Naive thymus-derived CD4-positive, alpha-beta T cell (primary cell): ENCODE measurements at regions not wholly inside any gene's neighbourhood (a gene's known extent, or its start where the extent isn't known, plus 50 kb on each side); places are given as distances from the start of the nearest gene placed in this dataset.

Experiments used
- ATAC-seq: fragments of 150-1000 bp; cut with Tn5 transposase; 2 replicates; pipeline ENCODE4 v1.10.0; 2021; ENCODE audit warnings: mild to moderate bottlenecking, moderate library complexity
- CTCF ChIA-PET: fragments of 350-600 bp; sonication (Branson Sonifier 250); formaldehyde crosslinking; loops from one replicate; lab custom pipeline; 2021; ENCODE audit warnings: antibody characterized with exemption; lab: Charles Lee
- POLR2A ChIA-PET: fragments of 350-600 bp; sonication (Branson Sonifier 250); formaldehyde crosslinking; loops from one replicate; lab custom pipeline; 2021; ENCODE audit warnings: antibody characterized with exemption, inconsistent platforms; lab: Charles Lee
- DNase-seq, 9 donors: peaks; one replicate each; pipeline versions ENCODE4 v3.0.0 to v3.0.0-alpha.2; 2020 to 2022; ENCODE audit warnings: mixed read lengths in 1 of 9
- H3K27ac ChIP-seq: one replicate; pipeline ENCODE4 v1.7.0; 2013; ENCODE audit warnings: mild to moderate bottlenecking, low read depth, low read length, moderate library complexity
- H3K27me3 ChIP-seq, 2 donors: one replicate each; pipeline ENCODE4 v1.7.0; 2013; ENCODE audit warnings: low read length in 2 of 2, mild to moderate bottlenecking in 2 of 2, moderate library complexity in 2 of 2; ENCODE audit not compliant: control insufficient read depth in 2 of 2, insufficient read depth in 2 of 2
- H3K36me3 ChIP-seq, 3 experiments: 1 replicate in 2 of 3; 2 replicates in 1 of 3; pipeline ENCODE4 v1.7.0; 2013; ENCODE audit warnings: low read length in 3 of 3, mild to moderate bottlenecking in 3 of 3, moderate library complexity in 1 of 3; ENCODE audit not compliant: insufficient read depth in 3 of 3, control insufficient read depth in 2 of 3
- H3K4me1 ChIP-seq, 2 donors: one replicate each; pipeline ENCODE4 v1.7.0; 2013; ENCODE audit warnings: low read length in 2 of 2, mild to moderate bottlenecking in 2 of 2, moderate library complexity in 1 of 2; ENCODE audit not compliant: control insufficient read depth in 2 of 2, insufficient read depth in 2 of 2
- H3K4me3 ChIP-seq: 2 replicates; pipeline ENCODE4 v1.7.0; 2013; ENCODE audit warnings: mild to moderate bottlenecking, low read length
- H3K9me3 ChIP-seq, 3 experiments: 1 replicate in 2 of 3; 2 replicates in 1 of 3; pipeline ENCODE4 v1.7.0; 2013; ENCODE audit warnings: low read length in 3 of 3; ENCODE audit not compliant: control insufficient read depth in 2 of 3
- H3K27ac Mint-ChIP-seq, 9 donors: one replicate each; pipeline ENCODE4 v1.8.0; 2020 to 2022; ENCODE audit warnings: mixed read lengths in 9 of 9, mild to moderate bottlenecking in 8 of 9, moderate library complexity in 5 of 9, inconsistent platforms in 2 of 9
- H3K27me3 Mint-ChIP-seq, 5 donors: one replicate each; pipeline ENCODE4 v1.8.0; 2021 to 2022; ENCODE audit warnings: mixed read lengths in 5 of 5, mild to moderate bottlenecking in 1 of 5
- H3K36me3 Mint-ChIP-seq, 5 donors: one replicate each; pipeline ENCODE4 v1.8.0; 2020 to 2022; ENCODE audit warnings: mixed read lengths in 5 of 5, mild to moderate bottlenecking in 3 of 5, inconsistent platforms in 1 of 5
- H3K4me1 Mint-ChIP-seq, 7 donors: one replicate each; pipeline ENCODE4 v1.8.0; 2020 to 2022; ENCODE audit warnings: mixed read lengths in 7 of 7, mild to moderate bottlenecking in 3 of 7, inconsistent platforms in 1 of 7
- H3K4me3 Mint-ChIP-seq, 10 donors: one replicate each; pipeline ENCODE4 v1.8.0; 2020 to 2022; ENCODE audit warnings: mild to moderate bottlenecking in 10 of 10, mixed read lengths in 10 of 10, moderate library complexity in 6 of 10, inconsistent platforms in 2 of 10
- H3K9me3 Mint-ChIP-seq, 11 donors: one replicate each; pipeline ENCODE4 v1.8.0; 2020 to 2022; ENCODE audit warnings: mixed read lengths in 11 of 11, mild to moderate bottlenecking in 4 of 11, inconsistent platforms in 1 of 11, moderate library complexity in 1 of 11
- intact Hi-C, 2 donors: fragments of 100-400 bp; cut with micrococcal nuclease; formaldehyde crosslinking; loops; one replicate each; pipeline ENCODE4 v1.15.1; 2023

DNA sequence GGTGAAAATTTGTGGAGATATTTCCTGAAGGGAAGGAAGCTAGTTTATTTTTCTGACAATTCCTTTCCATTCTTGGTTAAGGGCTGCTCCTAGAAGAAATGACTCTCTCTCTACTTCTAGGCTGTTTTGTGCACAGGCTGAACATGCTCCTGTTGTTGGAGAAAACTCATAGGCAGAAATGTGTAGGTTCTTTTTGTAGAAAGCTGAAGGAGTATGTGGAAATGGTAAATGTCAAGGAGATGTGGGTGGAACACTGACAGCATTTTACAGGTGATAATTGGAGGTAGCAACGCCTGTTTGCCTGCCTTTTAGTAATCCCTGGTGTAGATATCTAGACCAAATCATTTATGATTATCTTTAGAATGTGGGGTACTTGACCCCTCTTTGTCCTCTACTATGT lies 322.2 kb upstream of the TBC1D5 start:
- no peak overlapping the region for H3K4me3 Mint-ChIP-seq
- no peak overlapping the region for H3K4me3 ChIP-seq
- no peaks in the 10 kb centered on the region for H3K9me3 ChIP-seq
- POLR2A ChIA-PET, result no interaction called here
- H3K36me3 ChIP-seq, result no peaks in the 10 kb centered on the region
- ATAC-seq, result no peak
- H3K4me1 Mint-ChIP-seq, result no peaks in the 10 kb centered on the region
- no peaks in the 10 kb centered on the region for H3K27me3 Mint-ChIP-seq
- no peaks in the 10 kb centered on the region for H3K4me1 ChIP-seq
- DNase-seq, result no peak
- peaks cover 0 to 7% (median 0%) of the 10 kb centered on the region in 11 donors for H3K9me3 Mint-ChIP-seq
- CTCF ChIA-PET, result no interaction called here
- no peaks in the 10 kb centered on the region for H3K27me3 ChIP-seq
- intact Hi-C loops, result no loop called here
- H3K36me3 Mint-ChIP-seq, result no peaks in the 10 kb centered on the region
- H3K27ac Mint-ChIP-seq, result no peak overlapping the region
- H3K27ac ChIP-seq, result no peak overlapping the region

DNA sequence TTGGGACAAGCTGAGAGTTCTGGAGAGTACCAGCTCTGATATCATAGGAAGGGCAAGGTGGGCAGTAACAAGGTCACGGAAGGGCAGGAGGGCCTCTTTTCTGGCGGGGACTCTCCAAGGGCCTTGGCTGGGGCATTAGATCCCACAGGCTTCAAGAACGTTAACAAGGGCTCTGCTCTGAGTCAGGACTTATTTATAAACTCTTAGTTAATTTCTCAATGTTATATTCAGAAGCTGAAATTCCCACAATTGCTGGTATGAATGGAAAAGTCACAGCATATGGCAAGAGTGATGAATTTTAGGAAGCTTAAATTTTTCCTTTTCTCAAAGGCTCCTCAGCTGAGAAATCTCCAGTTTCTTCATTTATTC lies 320.2 kb upstream of the TBC1D5 start:
- intact Hi-C loops, result no loop called here

DNA sequence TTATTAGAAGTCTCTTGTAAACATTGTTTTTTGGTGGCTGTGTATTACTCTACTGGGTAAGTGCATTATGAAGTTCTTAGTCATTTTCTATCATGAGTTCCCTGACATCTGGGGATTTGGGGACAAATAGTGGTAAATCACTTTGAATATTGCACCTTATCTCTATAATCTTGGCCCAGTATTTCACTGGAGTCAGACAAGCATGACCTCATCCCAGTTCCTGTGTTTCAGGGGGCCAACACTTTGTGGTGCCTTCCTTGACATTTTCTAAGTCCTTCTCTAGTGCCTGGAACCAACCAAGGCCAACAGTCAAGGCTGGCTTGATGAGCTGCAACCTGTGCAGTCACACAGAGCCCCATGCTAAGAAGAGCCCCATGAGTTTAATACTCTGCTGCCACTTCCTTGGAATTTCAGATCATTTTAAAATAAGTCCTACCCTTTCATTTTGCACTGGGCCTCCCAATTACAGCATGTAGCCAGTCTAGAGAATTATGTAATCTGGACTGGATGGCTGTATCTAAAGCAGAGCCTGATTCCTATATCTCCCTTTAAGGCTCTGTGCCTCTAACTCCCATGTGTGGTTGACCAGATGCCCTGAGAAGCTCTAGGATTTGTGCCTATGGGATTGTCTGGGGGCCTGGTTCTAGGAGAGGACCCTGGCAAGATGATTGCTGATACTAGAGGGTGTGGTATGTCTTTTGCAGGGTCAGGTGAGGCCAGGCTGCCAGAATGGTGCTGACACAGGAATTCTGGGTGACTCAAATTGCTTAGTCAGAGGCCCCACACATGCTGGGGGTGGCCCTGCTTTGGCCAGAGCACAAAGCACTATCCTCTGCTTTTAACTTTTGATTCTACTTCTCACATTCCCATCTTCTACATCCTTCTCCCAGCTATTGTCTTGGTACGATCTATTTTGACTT lies 319.6 kb upstream of the TBC1D5 start:
- no peaks in the 10 kb centered on the region for H3K36me3 Mint-ChIP-seq
- H3K9me3 Mint-ChIP-seq, result peaks cover 0 to 8% (median 0%) of the 10 kb centered on the region in 11 donors
- no peak overlapping the region for H3K4me3 Mint-ChIP-seq
- ATAC-seq (no peak), DNase-seq (no peak)
- POLR2A ChIA-PET, result no interaction called here
- Histone ChIP-seq H3K4me1 (no peaks in the 10 kb centered on the region), H3K27me3 (no peaks in the 10 kb centered on the region), H3K4me3 (no peak overlapping the region), H3K27ac (no peak overlapping the region), H3K36me3 (no peaks in the 10 kb centered on the region), H3K9me3 (no peaks in the 10 kb centered on the region)
- intact Hi-C loops, result no loop called here
- peaks cover 0 to 6% (median 0%) of the 10 kb centered on the region in 5 donors for H3K27me3 Mint-ChIP-seq
- no peaks in the 10 kb centered on the region for H3K4me1 Mint-ChIP-seq
- CTCF ChIA-PET, result no interaction called here
- no peak overlapping the region for H3K27ac Mint-ChIP-seq

More for the DNA sequence above, 320.2 kb upstream of the TBC1D5 start:
- DNase-seq, result no peak
- ChIA-PET CTCF (no interaction called here), POLR2A (no interaction called here)
- no peak overlapping the region for H3K4me3 Mint-ChIP-seq
- no peaks in the 10 kb centered on the region for H3K36me3 Mint-ChIP-seq
- no peaks in the 10 kb centered on the region for H3K4me1 Mint-ChIP-seq
- Histone ChIP-seq H3K27me3 (no peaks in the 10 kb centered on the region), H3K36me3 (no peaks in the 10 kb centered on the region), H3K27ac (no peak overlapping the region), H3K4me1 (no peaks in the 10 kb centered on the region), H3K4me3 (no peak overlapping the region), H3K9me3 (no peaks in the 10 kb centered on the region)
- H3K9me3 Mint-ChIP-seq, result peaks cover 0 to 7% (median 0%) of the 10 kb centered on the region in 11 donors
- H3K27me3 Mint-ChIP-seq, result peaks cover 0 to 5% (median 0%) of the 10 kb centered on the region in 5 donors
- H3K27ac Mint-ChIP-seq, result no peak overlapping the region
- no peak for ATAC-seq

DNA sequence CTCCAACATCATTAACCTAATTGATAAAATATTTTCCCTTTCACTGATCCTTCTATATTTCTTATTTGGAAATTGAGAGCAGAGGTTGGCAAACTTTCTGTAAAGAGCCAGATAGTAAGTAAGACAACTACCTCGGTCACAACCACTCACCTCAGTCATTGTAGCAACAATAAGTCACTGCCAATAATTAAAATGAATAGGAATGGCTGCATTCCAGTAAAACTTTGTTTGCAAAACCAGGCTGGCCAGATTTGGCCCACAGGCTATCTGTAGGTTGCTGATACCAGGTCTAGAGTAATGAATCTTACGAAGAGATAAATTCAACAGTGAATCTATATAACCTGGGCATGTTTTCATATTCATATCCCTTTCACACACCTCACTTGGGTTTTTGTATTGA lies 316.2 kb upstream of the TBC1D5 start:
- Histone ChIP-seq H3K4me1 (no peaks in the 10 kb centered on the region), H3K27ac (no peak overlapping the region), H3K9me3 (no peaks in the 10 kb centered on the region), H3K36me3 (no peaks in the 10 kb centered on the region), H3K4me3 (no peak overlapping the region), H3K27me3 (no peaks in the 10 kb centered on the region)
- Mint-ChIP-seq H3K27ac (no peak overlapping the region), H3K4me1 (no peaks in the 10 kb centered on the region), H3K4me3 (no peak overlapping the region), H3K36me3 (peaks cover 0 to 3% (median 0%) of the 10 kb centered on the region in 5 donors), H3K27me3 (peaks cover 0 to 12% (median 4%) of the 10 kb centered on the region in 5 donors), H3K9me3 (peaks cover 1 to 22% (median 14%) of the 10 kb centered on the region in 11 donors)
- ChIA-PET POLR2A (no interaction called here), CTCF (no interaction called here)
- intact Hi-C loops, result no loop called here
- no peak for DNase-seq
- ATAC-seq, result no peak

DNA sequence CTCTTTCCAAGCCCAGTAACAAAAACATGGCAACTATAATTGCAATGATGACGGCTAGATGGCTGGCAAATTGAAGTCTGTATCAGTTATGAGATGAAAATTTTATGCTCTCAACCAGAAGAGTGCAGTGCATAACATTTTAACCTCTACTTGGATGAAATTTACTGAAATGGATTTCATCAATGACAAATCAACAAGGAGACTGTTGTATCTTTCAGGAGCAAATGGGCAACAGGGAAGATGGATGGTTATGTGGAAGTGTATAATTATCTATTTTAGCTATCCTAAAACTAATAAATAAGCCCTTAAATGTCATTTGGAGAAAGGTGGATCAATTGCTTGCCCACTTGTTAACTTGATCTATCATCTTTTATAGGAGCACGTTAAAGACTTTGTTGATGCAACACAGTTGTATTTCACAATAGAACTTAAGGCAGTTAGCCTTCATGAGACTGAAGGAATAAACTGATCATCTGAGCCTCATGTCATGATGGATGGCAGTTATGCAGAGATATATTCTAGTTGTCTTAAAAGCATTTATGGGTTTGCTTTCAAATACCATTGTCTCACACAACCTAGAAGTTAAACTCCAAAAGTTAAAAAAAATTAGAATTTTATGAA lies 315.1 kb upstream of the TBC1D5 start:
- no peak overlapping the region for H3K27ac ChIP-seq
- H3K4me1 Mint-ChIP-seq, result no peaks in the 10 kb centered on the region
- H3K4me1 ChIP-seq, result no peaks in the 10 kb centered on the region
- H3K9me3 ChIP-seq, result no peaks in the 10 kb centered on the region
- peaks cover 0 to 12% (median 4%) of the 10 kb centered on the region in 5 donors for H3K27me3 Mint-ChIP-seq
- DNase-seq (no peak), ATAC-seq (no peak)
- intact Hi-C loops, result no loop called here
- POLR2A ChIA-PET, result no interaction called here
- H3K4me3 ChIP-seq, result no peak overlapping the region
- no peak overlapping the region for H3K4me3 Mint-ChIP-seq
- CTCF ChIA-PET, result no interaction called here
- peaks cover 1 to 22% (median 14%) of the 10 kb centered on the region in 11 donors for H3K9me3 Mint-ChIP-seq
- H3K36me3 ChIP-seq, result no peaks in the 10 kb centered on the region
- peaks cover 0 to 3% (median 0%) of the 10 kb centered on the region in 5 donors for H3K36me3 Mint-ChIP-seq
- no peaks in the 10 kb centered on the region for H3K27me3 ChIP-seq
- H3K27ac Mint-ChIP-seq, result no peak overlapping the region

DNA sequence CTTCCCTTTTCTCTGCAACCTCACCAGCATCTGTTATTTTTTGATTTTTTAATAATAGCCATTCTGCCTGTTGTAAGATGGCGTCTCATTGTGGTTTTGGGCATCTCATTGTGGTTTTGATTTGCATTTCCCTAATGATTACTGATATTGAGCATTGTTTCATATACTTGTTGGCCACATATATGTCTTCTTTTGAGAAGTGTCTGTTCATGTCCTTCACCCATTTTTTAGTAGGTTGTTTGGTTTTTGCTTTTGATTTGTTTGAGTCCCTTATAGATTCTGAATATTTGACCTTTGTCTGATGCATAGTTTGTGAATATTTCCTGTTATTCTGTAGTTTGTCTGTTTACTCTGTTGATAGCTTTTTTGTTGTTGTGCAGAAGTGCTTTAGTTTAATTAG lies 312.2 kb upstream of the TBC1D5 start:
- intact Hi-C loops, result no loop called here
- POLR2A ChIA-PET, result no interaction called here

More for the DNA sequence above, 312.2 kb upstream of the TBC1D5 start:
- Mint-ChIP-seq H3K4me3 (no peak overlapping the region), H3K4me1 (no peaks in the 10 kb centered on the region), H3K36me3 (peaks cover 0 to 3% (median 0%) of the 10 kb centered on the region in 5 donors), H3K27ac (no peak overlapping the region), H3K9me3 (peaks cover 1 to 22% (median 14%) of the 10 kb centered on the region in 11 donors), H3K27me3 (peaks cover 0 to 12% (median 4%) of the 10 kb centered on the region in 5 donors)
- H3K27ac ChIP-seq, result no peak overlapping the region
- H3K4me1 ChIP-seq, result no peaks in the 10 kb centered on the region
- H3K9me3 ChIP-seq, result no peaks in the 10 kb centered on the region
- no peak for ATAC-seq
- no peaks in the 10 kb centered on the region for H3K27me3 ChIP-seq
- CTCF ChIA-PET, result interaction anchor here (0.5 kb wide), 1 partner anchor 28 kb away, joined by 3 read pairs; no protein-coding TSS in a partner anchor
- no peak for DNase-seq
- H3K36me3 ChIP-seq, result no peaks in the 10 kb centered on the region
- H3K4me3 ChIP-seq, result no peak overlapping the region
